K562 (cell line): ENCODE measurements at regions not wholly inside any gene's neighbourhood (a gene's known extent, or its start where the extent isn't known, plus 50 kb on each side); places are given as distances from the start of the nearest gene placed in this dataset.

ENCODE experiments used
- ATAC-seq: fragments of 200-7000 bp; cut with Tn5 transposase; 3 replicates; pipeline ENCODE4 v1.9.1; 2020; ENCODE audit warnings: moderate library complexity
- BruUV-seq: library from RNA; stranded (reverse); fragments of 400-500 nt; replicated peaks from 2 replicates; lab custom pipeline; 2021; lab: Mats Ljungman, UMichigan
- CTCF ChIA-PET: fragments of 300-600 bp; formaldehyde crosslinking; extraction: SDS; loops from one replicate; lab custom pipeline; 2021; ENCODE audit warnings: low intra/inter-chr PET ratio; lab: Yijun Ruan, JAX
- POLR2A ChIA-PET: fragments of 300-600, 350-650 bp; sonication (Branson Sonifier 250); formaldehyde crosslinking; extraction: SDS; loops from one replicate; lab custom pipeline; 2021; ENCODE audit warnings: antibody characterized with exemption, inconsistent platforms; lab: Yijun Ruan, JAX
- DNase-seq, 4 experiments: peaks; one replicate each; pipeline versions ENCODE4 v3.0.0 to v3.0.0-alpha.2; 2011 to 2018; ENCODE audit warnings: low spot score in 3 of 4, mixed read lengths in 3 of 4; ENCODE audit errors: extremely low read depth in 1 of 4
- FAIRE-seq: peaks from 2 replicates; lab custom pipeline; 2011; peaks lifted over from hg19 to GRCh38; lab: Jason Lieb, UNC
- H2AFZ ChIP-seq: 2 replicates; pipeline ENCODE4 v1.6.0; 2011; ENCODE audit warnings: low read depth, low read length, control low read depth, inconsistent platforms
- H3K27ac ChIP-seq: fragments of 200-600 bp; 3 replicates; pipeline ENCODE4 v1.8.0; 2011; ENCODE audit warnings: low read depth, mild to moderate bottlenecking, control low read depth, inconsistent platforms, low read length, moderate library complexity, mixed read lengths; ENCODE audit errors: extremely low read depth
- H3K27me3 ChIP-seq, 2 experiments: fragments of 300-600 bp in 1 of 2; 2 replicates in 1 of 2; 3 replicates in 1 of 2; pipeline versions ENCODE4 v1.6.0 to v1.8.0; 2011; ENCODE audit warnings: inconsistent platforms in 2 of 2, low read length in 2 of 2, mild to moderate bottlenecking in 1 of 2, mixed read lengths in 1 of 2, moderate library complexity in 1 of 2; ENCODE audit not compliant: control insufficient read depth in 2 of 2, insufficient read depth in 2 of 2
- H3K36me3 ChIP-seq: fragments of 300-600 bp; 3 replicates; pipeline ENCODE4 v1.8.0; 2011; ENCODE audit warnings: mild to moderate bottlenecking, low read length, inconsistent platforms; ENCODE audit not compliant: control insufficient read depth, insufficient read depth
- H3K4me1 ChIP-seq, 2 experiments: fragments of 200-600 bp in 1 of 2; replicated peaks in 1 of 2; 2 replicates in 1 of 2; 3 replicates in 1 of 2; pipeline versions ENCODE4 v1.5.1 to v1.8.0; 2011; ENCODE audit warnings: inconsistent platforms in 2 of 2, low read length in 2 of 2, mild to moderate bottlenecking in 1 of 2, mixed read lengths in 1 of 2, moderate library complexity in 1 of 2; ENCODE audit not compliant: control insufficient read depth in 2 of 2, insufficient read depth in 2 of 2
- H3K4me2 ChIP-seq: 2 replicates; pipeline ENCODE4 v1.6.1; 2011; ENCODE audit warnings: low read length, control low read depth, inconsistent platforms, mixed read lengths; ENCODE audit not compliant: insufficient read depth
- H3K4me3 ChIP-seq: fragments of 200-600 bp; sonication (generic), shearing (Covaris generic); 2 replicates; pipeline ENCODE4 v1.5.1; 2016; ENCODE audit warnings: control low read depth, inconsistent platforms
- H3K79me2 ChIP-seq: fragments of 200-600 bp; 3 replicates; pipeline ENCODE4 v1.8.0; 2011; ENCODE audit warnings: low read length, inconsistent platforms; ENCODE audit not compliant: control insufficient read depth, insufficient read depth
- H3K9ac ChIP-seq, 2 experiments: 2 replicates each; pipeline versions ENCODE4 v1.6.0 to v1.6.1; 2011; ENCODE audit warnings: low read depth in 2 of 2, low read length in 2 of 2, control low read depth in 1 of 2, inconsistent platforms in 1 of 2, mild to moderate bottlenecking in 1 of 2, mixed read lengths in 1 of 2; ENCODE audit not compliant: insufficient read depth in 1 of 2
- H3K9me1 ChIP-seq: one replicate; pipeline ENCODE4 v1.6.0; 2011; ENCODE audit warnings: inconsistent platforms, mild to moderate bottlenecking, low read length, moderate library complexity; ENCODE audit not compliant: control insufficient read depth, insufficient read depth
- H3K9me3 ChIP-seq: replicated peaks from 2 replicates; pipeline ENCODE4 v1.5.1; 2011; ENCODE audit warnings: low read depth, low read length, inconsistent platforms; ENCODE audit not compliant: control insufficient read depth, insufficient read depth
- H4K20me1 ChIP-seq: replicated peaks from 2 replicates; pipeline ENCODE4 v1.6.1; 2011; ENCODE audit warnings: low read length, inconsistent platforms, mixed read lengths; ENCODE audit not compliant: control insufficient read depth, insufficient read depth
- ARHGAP35 ChIP-seq: fragments of 450-650 bp; IDR thresholded peaks from 2 replicates; pipeline ENCODE4 v1.6.1; 2018; ENCODE audit not compliant: partially characterized antibody
- ARID2 ChIP-seq: fragments of 450-650 bp; IDR thresholded peaks from 2 replicates; pipeline ENCODE4 v1.6.1; 2017; ENCODE audit warnings: antibody characterized with exemption, mild to moderate bottlenecking
- HDAC2 ChIP-seq: fragments of 450-650 bp; IDR thresholded peaks from 2 replicates; pipeline ENCODE4 v1.6.1; 2016; ENCODE audit warnings: mild to moderate bottlenecking
- KAT2B ChIP-seq: IDR thresholded peaks from one replicate; pipeline ENCODE4 v1.6.1; 2012; ENCODE audit warnings: low read depth, mild to moderate bottlenecking, control low read depth, inconsistent platforms, low read length, moderate library complexity
- MCM7 ChIP-seq, 2 experiments: fragments of 450-650 bp; IDR thresholded peaks; 2 replicates each; pipeline ENCODE4 v1.6.1; 2016 to 2018
- MTF1 ChIP-seq: fragments of 250-450 bp; sonication (Bioruptor Pico); IDR thresholded peaks from 2 replicates; pipeline ENCODE4 v1.9.0; 2021; ENCODE audit warnings: moderate library complexity, mild to moderate bottlenecking, inconsistent platforms, borderline replicate concordance
- POLR3G ChIP-seq: IDR thresholded peaks from 2 replicates; pipeline ENCODE4 v1.6.1; 2011; ENCODE audit not compliant: insufficient read length, insufficient replicate concordance; ENCODE audit errors: extremely low read depth
- RHOXF2B ChIP-seq: fragments of 250-450 bp; sonication (Bioruptor Pico); conservative IDR thresholded peaks from 2 replicates; pipeline ENCODE4 v1.5.1; 2021
- ZNF197 ChIP-seq: fragments of 200-800 bp; sonication (Bioruptor generic); IDR thresholded peaks from 2 replicates; pipeline ENCODE4 v1.6.1; 2016; ENCODE audit warnings: low read depth, missing genetic modification characterization, missing compliant biosample characterization
- ZNF384 ChIP-seq: IDR thresholded peaks from 2 replicates; pipeline ENCODE4 v1.6.1; 2012; ENCODE audit warnings: low read depth, low read length, improper control_type of control experiment
- ZNF785 ChIP-seq: fragments of 250-450 bp; sonication (Bioruptor Pico); IDR thresholded peaks from 2 replicates; pipeline ENCODE4 v1.4.0; 2020; ENCODE audit warnings: mild to moderate bottlenecking
- WGBS: fragments of 100-300 bp; shearing (Covaris generic); methylation state at CpG from one replicate; pipeline ENCODE4 v1.1.6; 2016; ENCODE audit warnings: low coverage, mixed read lengths; ENCODE audit not compliant: insufficient coverage; ENCODE audit errors: missing lambda C conversion rate; 5-methylcytosine and 5-hydroxymethylcytosine counted together
- in situ Hi-C: fragments of 300-500 bp; cut with MboI; formaldehyde crosslinking; loops from 4 replicates; pipeline ENCODE4 v1.15.0; 2018; ENCODE audit warnings: inconsistent platforms, mixed read lengths
- intact Hi-C: fragments of 100-400 bp; cut with micrococcal nuclease; formaldehyde crosslinking; loops from 2 replicates; pipeline ENCODE4 v1.14.2; 2022
- TF ChIP-seq, protein P1 (sequence below): fragments of 250-450 bp; sonication (Bioruptor Pico); IDR thresholded peaks from 2 replicates; pipeline ENCODE4 v1.5.0; 2020; ENCODE audit warnings: mild to moderate bottlenecking, borderline replicate concordance
- TF ChIP-seq, protein P2 (sequence below): fragments of 450-650 bp; IDR thresholded peaks from 2 replicates; pipeline ENCODE4 v1.7.1; 2018; ENCODE audit warnings: mild to moderate bottlenecking, low read depth; ENCODE audit not compliant: partially characterized antibody

DNA sequence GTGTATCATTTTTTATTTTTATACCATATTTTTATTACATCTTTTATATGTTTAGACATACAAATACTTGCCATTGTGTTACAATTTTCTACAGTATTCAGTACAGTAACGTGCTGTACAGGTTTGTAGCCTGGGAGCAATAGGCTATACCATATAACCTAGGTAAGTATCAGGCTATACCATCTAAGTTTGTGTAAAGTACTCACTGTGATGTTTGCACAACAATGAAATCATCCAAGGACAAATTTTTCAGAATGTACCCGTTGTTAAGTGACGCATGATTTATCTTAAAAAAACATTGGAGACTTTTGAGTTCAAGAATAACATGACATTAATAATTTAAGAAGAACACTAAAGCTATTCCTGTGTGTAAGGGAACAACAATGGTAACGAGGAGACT lies 96.0 kb upstream of the LEF1 start (continued):
- TF ChIP-seq, protein P1, sequence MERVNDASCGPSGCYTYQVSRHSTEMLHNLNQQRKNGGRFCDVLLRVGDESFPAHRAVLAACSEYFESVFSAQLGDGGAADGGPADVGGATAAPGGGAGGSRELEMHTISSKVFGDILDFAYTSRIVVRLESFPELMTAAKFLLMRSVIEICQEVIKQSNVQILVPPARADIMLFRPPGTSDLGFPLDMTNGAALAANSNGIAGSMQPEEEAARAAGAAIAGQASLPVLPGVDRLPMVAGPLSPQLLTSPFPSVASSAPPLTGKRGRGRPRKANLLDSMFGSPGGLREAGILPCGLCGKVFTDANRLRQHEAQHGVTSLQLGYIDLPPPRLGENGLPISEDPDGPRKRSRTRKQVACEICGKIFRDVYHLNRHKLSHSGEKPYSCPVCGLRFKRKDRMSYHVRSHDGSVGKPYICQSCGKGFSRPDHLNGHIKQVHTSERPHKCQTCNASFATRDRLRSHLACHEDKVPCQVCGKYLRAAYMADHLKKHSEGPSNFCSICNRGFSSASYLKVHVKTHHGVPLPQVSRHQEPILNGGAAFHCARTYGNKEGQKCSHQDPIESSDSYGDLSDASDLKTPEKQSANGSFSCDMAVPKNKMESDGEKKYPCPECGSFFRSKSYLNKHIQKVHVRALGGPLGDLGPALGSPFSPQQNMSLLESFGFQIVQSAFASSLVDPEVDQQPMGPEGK (CRISPR knock-in tag), result no peak
- TF ChIP-seq MCM7 (IDR thresholded peaks at IDR 0.05), result no peak

DNA sequence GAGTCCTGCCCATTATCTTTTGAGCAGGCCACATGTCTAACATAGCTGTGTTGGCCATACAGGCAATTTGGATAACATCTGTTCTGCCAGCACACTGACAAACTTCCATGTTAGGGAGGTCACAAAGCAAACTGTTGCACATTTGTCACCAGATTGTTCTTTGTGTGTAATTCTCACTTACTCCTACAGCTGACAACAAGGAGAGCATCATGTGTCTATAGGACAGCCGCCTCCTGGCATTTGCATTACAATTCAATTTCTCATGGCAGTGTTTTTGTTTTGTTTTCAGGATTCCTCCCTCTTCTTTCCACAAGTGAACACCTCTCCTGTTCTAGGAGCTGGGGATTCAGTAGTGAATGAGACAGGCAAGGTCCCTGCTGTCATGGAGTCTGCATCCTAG lies 94.3 kb upstream of the LEF1 start:
- Histone ChIP-seq H3K4me1 (no peaks in the 10 kb centered on the region), H3K9me1 (no peaks in the 10 kb centered on the region), H3K9me3 (no peaks in the 10 kb centered on the region), H3K9ac (no peak overlapping the region), H3K4me2 (no peak overlapping the region), H3K4me3 (no peak overlapping the region), H3K36me3 (no peaks in the 10 kb centered on the region), H3K79me2 (no peaks in the 10 kb centered on the region), H2AFZ (no peak overlapping the region), H4K20me1 (no peaks in the 10 kb centered on the region), H3K27ac (no peak overlapping the region), H3K27me3 (no peaks in the 10 kb centered on the region; a peak in 2 of 5 replicates)
- POLR2A ChIA-PET, result no interaction called here
- TF ChIP-seq ARID2 (no peak), MTF1 (CRISPR knock-in tag) (no peak), KAT2B (no peak), ZNF785 (CRISPR knock-in tag) (no peak), ARHGAP35 (no peak), HDAC2 (no peak), ZNF384 (no peak), POLR3G (no peak), ZNF197 (CRISPR knock-in tag) (no peak), RHOXF2B (CRISPR knock-in tag) (no peak)
- TF ChIP-seq, protein P2, sequence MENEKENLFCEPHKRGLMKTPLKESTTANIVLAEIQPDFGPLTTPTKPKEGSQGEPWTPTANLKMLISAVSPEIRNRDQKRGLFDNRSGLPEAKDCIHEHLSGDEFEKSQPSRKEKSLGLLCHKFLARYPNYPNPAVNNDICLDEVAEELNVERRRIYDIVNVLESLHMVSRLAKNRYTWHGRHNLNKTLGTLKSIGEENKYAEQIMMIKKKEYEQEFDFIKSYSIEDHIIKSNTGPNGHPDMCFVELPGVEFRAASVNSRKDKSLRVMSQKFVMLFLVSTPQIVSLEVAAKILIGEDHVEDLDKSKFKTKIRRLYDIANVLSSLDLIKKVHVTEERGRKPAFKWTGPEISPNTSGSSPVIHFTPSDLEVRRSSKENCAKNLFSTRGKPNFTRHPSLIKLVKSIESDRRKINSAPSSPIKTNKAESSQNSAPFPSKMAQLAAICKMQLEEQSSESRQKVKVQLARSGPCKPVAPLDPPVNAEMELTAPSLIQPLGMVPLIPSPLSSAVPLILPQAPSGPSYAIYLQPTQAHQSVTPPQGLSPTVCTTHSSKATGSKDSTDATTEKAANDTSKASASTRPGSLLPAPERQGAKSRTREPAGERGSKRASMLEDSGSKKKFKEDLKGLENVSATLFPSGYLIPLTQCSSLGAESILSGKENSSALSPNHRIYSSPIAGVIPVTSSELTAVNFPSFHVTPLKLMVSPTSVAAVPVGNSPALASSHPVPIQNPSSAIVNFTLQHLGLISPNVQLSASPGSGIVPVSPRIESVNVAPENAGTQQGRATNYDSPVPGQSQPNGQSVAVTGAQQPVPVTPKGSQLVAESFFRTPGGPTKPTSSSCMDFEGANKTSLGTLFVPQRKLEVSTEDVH, result no peak
- ATAC-seq (no peak), FAIRE-seq (no peak), DNase-seq (no peak)
- WGBS, result 38% methylated on average over 1 of the region's 1 CpG
- CTCF ChIA-PET, result no interaction called here
- intact Hi-C loops, result no loop called here
- no TSS peak for BruUV-seq
- in situ Hi-C loops, result no loop called here
